GM12892 (cell line): ENCODE measurements at regions not wholly inside any gene's neighbourhood (a gene's known extent, or its start where the extent isn't known, plus 50 kb on each side); places are given as distances from the start of the nearest gene placed in this dataset.

Source experiments
- POLR2A ChIP-seq: IDR thresholded peaks from 2 replicates; pipeline ENCODE4 v1.6.1; 2011; ENCODE audit warnings: low read depth, low read length, control low read depth
- TAF1 ChIP-seq: IDR thresholded peaks from 2 replicates; pipeline ENCODE4 v1.6.1; 2011; ENCODE audit warnings: low read depth, mild to moderate bottlenecking, control low read depth, low read length, borderline replicate concordance

- TF ChIP-seq TAF1 (no peak), POLR2A (no peak)
These were observed 364.4 kb upstream of the API5 start for GRCh38 chr11:42947405-42947804.
